Testis (tissue), 2 donors: ENCODE measurements at regions not wholly inside any gene's neighbourhood (a gene's known extent, or its start where the extent isn't known, plus 50 kb on each side); places are given as distances from the start of the nearest gene placed in this dataset.

Source experiments
- DNase-seq: peaks from one replicate; pipeline ENCODE4 v3.0.0-alpha.2; 2019
- H3K27ac ChIP-seq, 2 donors: fragments of 200-600 bp; sonication (generic); one replicate each; pipeline ENCODE4 v1.5.1; 2019
- H3K27me3 ChIP-seq: fragments of 200-600 bp; sonication (generic); one replicate; pipeline ENCODE4 v1.5.1; 2019
- H3K36me3 ChIP-seq: fragments of 200-600 bp; sonication (generic); one replicate; pipeline ENCODE4 v1.5.1; 2017; ENCODE audit warnings: low read depth; ENCODE audit errors: missing control alignments
- H3K4me1 ChIP-seq: fragments of 200-600 bp; sonication (generic); one replicate; pipeline ENCODE4 v1.5.1; 2019
- H3K4me3 ChIP-seq, 2 donors: fragments of 200-600 bp; sonication (generic); one replicate each; pipeline ENCODE4 v1.5.1; 2017 to 2019
- H3K9me3 ChIP-seq: fragments of 200-600 bp; sonication (generic); one replicate; pipeline ENCODE4 v1.5.1; 2017
- POLR2A ChIP-seq: fragments of 450-650 bp; IDR thresholded peaks from one replicate; pipeline ENCODE4 v1.6.1; 2017; ENCODE audit warnings: antibody characterized with exemption, mild to moderate bottlenecking, moderate library complexity
- WGBS, 2 donors: methylation state at CpG; one replicate each; pipeline ENCODE4 v1.1.5; 2018; 5-methylcytosine and 5-hydroxymethylcytosine counted together
- intact Hi-C: fragments of 100-400 bp; cut with DNase I; formaldehyde crosslinking; loops from one replicate; pipeline ENCODE4 v1.15.1; 2023; ENCODE audit warnings: low total_unique reads
- TF ChIP-seq, protein P1 (sequence below), 3 experiments: fragments of 450-650 bp in 2 of 3; fragments of 200-600 bp in 1 of 3; sonication (generic) in 1 of 3; IDR thresholded peaks; one replicate each; pipeline ENCODE4 v1.5.1; 2016 to 2019; ENCODE audit warnings: antibody characterized with exemption in 3 of 3, mild to moderate bottlenecking in 2 of 3, moderate library complexity in 1 of 3

DNA sequence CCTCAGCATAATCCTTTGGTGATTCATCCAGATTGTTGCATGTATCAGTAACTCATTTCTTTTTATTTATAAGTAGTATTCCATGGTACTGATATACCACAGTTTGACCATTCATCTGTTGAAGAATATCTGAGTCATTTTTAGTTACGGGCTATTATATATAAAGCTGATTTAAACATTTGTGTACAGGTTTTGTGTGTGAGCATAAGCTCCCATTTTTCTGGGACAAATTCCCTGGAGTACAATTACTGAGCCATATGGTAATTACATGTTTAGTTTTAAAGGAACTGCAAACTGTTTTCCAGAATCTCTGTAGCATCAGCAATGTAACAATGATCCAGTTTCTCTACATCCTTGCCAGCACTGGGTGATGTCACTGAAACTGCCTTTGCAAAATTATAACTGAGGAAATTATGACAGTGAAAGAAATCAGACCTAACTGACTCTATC is 236.2 kb upstream of the KRR1 start:
- Histone ChIP-seq H3K4me3 (no peak overlapping the region), H3K4me1 (no peaks in the 10 kb centered on the region), H3K27me3 (no peaks in the 10 kb centered on the region), H3K27ac (no peak overlapping the region), H3K36me3 (no peaks in the 10 kb centered on the region), H3K9me3 (no peaks in the 10 kb centered on the region)
- TF ChIP-seq, protein P1, sequence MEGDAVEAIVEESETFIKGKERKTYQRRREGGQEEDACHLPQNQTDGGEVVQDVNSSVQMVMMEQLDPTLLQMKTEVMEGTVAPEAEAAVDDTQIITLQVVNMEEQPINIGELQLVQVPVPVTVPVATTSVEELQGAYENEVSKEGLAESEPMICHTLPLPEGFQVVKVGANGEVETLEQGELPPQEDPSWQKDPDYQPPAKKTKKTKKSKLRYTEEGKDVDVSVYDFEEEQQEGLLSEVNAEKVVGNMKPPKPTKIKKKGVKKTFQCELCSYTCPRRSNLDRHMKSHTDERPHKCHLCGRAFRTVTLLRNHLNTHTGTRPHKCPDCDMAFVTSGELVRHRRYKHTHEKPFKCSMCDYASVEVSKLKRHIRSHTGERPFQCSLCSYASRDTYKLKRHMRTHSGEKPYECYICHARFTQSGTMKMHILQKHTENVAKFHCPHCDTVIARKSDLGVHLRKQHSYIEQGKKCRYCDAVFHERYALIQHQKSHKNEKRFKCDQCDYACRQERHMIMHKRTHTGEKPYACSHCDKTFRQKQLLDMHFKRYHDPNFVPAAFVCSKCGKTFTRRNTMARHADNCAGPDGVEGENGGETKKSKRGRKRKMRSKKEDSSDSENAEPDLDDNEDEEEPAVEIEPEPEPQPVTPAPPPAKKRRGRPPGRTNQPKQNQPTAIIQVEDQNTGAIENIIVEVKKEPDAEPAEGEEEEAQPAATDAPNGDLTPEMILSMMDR (IDR thresholded peaks at IDR 0.05) = no peak
- no peak for TF ChIP-seq POLR2A
- no peak for DNase-seq
- intact Hi-C loops = no loop called here
- 85 to 98% methylated on average over 1 of the region's 1 CpG for WGBS, 2 donors

- intact Hi-C loops = no loop called here
- Histone ChIP-seq H3K27ac (no peak overlapping the region), H3K9me3 (no peaks in the 10 kb centered on the region), H3K4me3 (no peak overlapping the region), H3K4me1 (no peaks in the 10 kb centered on the region), H3K36me3 (no peaks in the 10 kb centered on the region), H3K27me3 (no peaks in the 10 kb centered on the region)
- TF ChIP-seq, protein P1 (IDR thresholded peaks at IDR 0.05) = no peak
- TF ChIP-seq POLR2A = no peak
- no peak for DNase-seq
- WGBS, 2 donors = 88 to 94% methylated on average over 4 of the region's 4 CpGs
Measured at GRCh38 chr12:75746621-75747020, 235.2 kb upstream of the KRR1 start.

- no peak overlapping the region for H3K27ac ChIP-seq
- no peaks in the 10 kb centered on the region for H3K9me3 ChIP-seq
- intact Hi-C loops = no loop called here
- H3K4me3 ChIP-seq = no peak overlapping the region
- H3K27me3 ChIP-seq = no peaks in the 10 kb centered on the region
- no peak for TF ChIP-seq POLR2A
- TF ChIP-seq, protein P1 (IDR thresholded peaks at IDR 0.05) = no peak
- WGBS, 2 donors = 73 to 81% methylated on average over 1 of the region's 1 CpG
- H3K36me3 ChIP-seq = no peaks in the 10 kb centered on the region
- no peak for DNase-seq
- no peaks in the 10 kb centered on the region for H3K4me1 ChIP-seq
Measured at GRCh38 chr12:75744607-75745256, 233.3 kb upstream of the KRR1 start.

GRCh38 chr12:75742961-75743360 is 231.6 kb upstream of the KRR1 start:
- Histone ChIP-seq H3K9me3 (no peaks in the 10 kb centered on the region), H3K4me1 (no peaks in the 10 kb centered on the region), H3K27me3 (no peaks in the 10 kb centered on the region), H3K36me3 (no peaks in the 10 kb centered on the region), H3K4me3 (no peak overlapping the region), H3K27ac (no peak overlapping the region)
- DNase-seq = no peak
- 75 to 86% methylated on average over 1 of the region's 1 CpG for WGBS, 2 donors
- intact Hi-C loops = no loop called here
- no peak for TF ChIP-seq POLR2A
- TF ChIP-seq, protein P1 (IDR thresholded peaks at IDR 0.05) = no peak

DNA sequence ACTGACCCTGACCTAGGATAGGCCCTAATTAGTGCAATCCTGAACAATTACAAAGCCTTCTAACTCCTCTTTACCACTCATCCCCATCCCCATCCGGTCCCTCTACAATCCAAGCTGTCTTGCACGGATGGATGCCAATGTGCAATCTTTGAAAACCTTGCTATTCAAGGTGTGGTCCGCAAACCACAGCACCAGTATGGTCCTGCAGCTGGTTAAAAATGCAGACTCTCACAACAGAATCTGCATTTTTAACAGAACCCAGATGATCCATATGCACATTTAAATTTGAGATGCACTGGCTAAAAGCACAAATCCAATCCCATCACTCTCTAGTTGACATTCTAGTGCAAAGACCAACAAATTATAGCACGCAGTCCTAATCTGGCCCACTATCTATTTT is 230.6 kb upstream of the KRR1 start:
- H3K4me3 ChIP-seq = no peak overlapping the region
- no peak overlapping the region for H3K27ac ChIP-seq
- H3K27me3 ChIP-seq = no peaks in the 10 kb centered on the region
- DNase-seq = no peak
- H3K4me1 ChIP-seq = no peaks in the 10 kb centered on the region
- intact Hi-C loops = no loop called here
- no peaks in the 10 kb centered on the region for H3K36me3 ChIP-seq
- WGBS, 2 donors = 97 to 98% methylated on average over 4 of the region's 4 CpGs
- H3K9me3 ChIP-seq = no peaks in the 10 kb centered on the region
- TF ChIP-seq POLR2A = no peak
- TF ChIP-seq, protein P1 (IDR thresholded peaks at IDR 0.05) = no peak
